ENCODE measurements at regions not wholly inside any gene's neighbourhood (a gene's known extent, or its start where the extent isn't known, plus 50 kb on each side); places are given as distances from the start of the nearest gene placed in this dataset.
A peak's percentile ranks its signal among the peaks of the same experiment; 100 is the strongest.

DNA sequence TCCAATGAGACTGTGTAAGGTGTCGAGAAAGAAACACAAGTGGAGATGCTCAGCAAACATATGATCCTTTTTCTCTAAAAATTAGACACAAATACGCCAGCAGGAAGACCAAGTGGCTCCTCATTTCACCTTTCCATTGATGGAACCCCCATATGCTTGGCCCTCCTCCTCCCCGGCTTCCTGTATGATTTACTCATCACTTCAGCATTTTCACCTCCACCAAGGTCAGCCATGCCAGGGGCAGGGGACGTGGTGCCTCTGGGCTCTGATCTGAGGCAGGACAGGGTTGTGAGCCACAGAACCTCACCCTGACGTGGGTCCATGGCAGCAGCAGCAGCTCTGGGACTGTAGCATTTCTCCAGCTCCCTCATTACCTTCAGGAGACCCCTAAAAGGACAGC lies 116.8 kb upstream of the PFKP start:
- no peak for DNase-seq (ENCODE audit: low spot score)

DNA sequence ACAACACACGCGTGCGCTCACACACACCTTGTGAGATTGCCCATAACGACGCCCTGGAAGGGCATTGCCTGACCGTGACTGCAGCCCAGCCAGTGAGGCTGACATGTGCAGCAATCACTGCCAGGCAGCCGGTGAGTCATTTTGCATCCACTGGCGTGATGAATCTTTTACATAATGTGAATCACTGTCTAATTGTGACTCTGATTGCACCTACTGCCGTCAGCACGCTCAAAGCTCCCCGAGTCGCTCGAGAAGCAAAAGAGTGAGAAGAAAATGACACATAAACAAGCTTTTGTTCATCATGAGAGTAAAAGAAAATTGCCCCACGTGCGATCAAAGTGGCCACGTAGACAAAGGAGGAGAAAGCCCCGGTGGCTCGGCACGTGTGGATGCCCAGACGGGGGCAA lies 117.4 kb upstream of the PFKP start:
- DNase-seq (ENCODE audit: low spot score) = no peak

GRCh38 chr10:2949221-2949947 lies 118.0 kb upstream of the PFKP start:
- no peak for DNase-seq (ENCODE audit: low spot score)

DNA sequence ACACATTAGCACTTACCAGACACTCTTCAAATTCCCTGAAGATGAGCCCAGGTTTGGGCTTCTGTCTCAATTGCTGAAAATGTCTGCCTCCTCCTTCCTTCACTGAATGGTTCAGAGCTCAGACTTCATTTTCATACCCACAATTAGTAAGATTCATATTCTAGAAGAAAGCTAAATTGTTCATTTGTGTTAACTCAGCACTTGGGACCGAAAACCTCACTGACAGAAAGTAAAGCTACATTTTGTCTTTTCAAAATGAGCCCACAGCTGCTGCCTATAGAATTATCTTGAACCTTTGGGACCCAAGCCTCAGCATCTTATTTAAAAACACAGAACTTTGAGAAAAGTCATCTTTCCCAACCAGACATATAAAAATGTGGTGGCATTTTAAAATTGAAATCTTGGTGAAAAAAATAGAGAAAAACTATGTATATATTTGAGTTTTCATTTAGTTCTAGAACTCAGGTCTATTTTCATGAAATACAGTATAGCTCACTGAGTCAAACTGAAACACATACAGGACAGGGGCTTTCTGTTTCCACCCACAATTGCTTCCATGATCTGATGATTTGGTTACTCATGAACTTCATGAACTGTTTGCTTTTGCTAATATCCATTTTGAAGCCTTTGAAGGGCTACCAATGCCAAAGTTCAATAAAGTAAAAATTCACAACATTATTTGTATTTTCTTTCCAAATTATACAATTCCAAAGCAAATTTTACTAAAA lies 119.1 kb upstream of the PFKP start:
- DNase-seq (ENCODE audit: low spot score) = no peak

GRCh38 chr10:2944788-2945187 lies 122.6 kb upstream of the PFKP start:
- DNase-seq (ENCODE audit: low spot score) = no peak

DNA sequence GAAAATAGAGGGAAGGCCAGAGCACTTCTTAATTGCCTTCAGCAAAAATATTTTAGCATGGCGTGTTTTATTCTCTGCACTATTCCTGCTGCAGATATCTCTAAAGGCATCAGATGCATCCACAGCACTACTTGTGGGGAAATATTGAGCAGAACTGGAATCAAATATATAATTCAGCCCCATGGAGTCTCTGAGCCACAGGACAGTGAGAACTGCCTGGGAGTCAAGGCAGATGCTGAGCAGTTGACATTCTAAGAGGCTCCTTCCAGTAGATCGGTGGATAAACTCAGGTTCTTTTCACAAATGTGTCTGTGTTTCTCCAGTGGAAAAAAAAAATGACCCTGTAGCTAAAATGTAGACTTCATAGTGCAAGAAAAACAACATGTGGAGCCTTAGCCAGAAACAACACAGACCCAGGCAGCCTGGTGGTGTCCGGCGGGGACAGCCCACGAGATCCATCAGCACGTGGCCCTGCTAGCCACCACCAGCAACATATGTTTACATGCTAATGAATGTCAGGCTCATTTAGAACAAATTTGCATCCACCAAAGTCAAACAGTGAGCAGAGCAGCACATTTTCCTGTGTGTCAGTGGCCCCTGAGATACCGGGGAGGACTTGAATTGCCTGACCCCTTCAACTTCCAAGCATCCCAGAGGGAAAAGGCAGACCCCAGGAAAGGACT lies 123.3 kb upstream of the PFKP start:
- no peak for DNase-seq (ENCODE audit: low spot score)

DNA sequence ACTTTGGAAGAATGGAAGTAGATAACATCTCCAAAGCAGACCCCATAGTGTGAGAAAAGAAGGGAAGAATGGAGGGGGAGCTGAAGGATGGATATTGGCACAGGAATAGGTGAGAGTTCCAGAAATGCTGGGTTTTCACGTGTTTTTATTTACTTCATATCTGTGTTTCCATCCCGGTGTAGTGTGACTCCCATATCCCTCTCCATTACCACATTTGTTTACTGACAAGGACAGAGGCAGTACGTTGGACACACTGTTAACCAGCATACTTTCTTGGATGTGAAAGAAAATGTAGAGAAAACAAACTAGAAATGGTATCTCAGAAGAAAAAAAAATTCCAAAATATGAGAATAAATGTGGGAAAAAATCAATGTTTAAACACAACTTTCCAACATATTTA lies 124.4 kb upstream of the PFKP start:
- no peak for DNase-seq (ENCODE audit: low spot score)

DNA sequence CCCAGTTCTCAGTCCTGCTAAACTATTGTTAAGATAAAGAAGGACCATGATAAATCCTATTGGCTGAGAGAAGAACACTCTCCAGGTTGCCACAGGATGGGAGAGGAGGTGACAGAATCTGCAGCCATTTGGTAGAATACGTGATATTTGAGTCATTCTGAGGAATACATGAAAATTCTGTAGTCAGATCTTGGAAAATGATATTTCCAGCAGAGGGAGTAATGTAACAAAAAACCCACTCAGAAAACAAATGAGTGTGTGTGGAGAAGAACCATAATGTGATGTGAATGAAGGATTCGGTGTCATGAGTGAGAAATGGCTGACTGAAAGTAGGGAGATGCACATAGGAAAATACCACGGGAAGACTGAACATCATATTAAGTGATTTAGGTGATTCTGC lies 128.5 kb upstream of the PFKP start:
- no peak for DNase-seq (ENCODE audit: low spot score)

- DNase-seq (ENCODE audit: low spot score) = no peak
Measured at GRCh38 chr10:2936816-2937215, 130.5 kb upstream of the PFKP start.

DNA sequence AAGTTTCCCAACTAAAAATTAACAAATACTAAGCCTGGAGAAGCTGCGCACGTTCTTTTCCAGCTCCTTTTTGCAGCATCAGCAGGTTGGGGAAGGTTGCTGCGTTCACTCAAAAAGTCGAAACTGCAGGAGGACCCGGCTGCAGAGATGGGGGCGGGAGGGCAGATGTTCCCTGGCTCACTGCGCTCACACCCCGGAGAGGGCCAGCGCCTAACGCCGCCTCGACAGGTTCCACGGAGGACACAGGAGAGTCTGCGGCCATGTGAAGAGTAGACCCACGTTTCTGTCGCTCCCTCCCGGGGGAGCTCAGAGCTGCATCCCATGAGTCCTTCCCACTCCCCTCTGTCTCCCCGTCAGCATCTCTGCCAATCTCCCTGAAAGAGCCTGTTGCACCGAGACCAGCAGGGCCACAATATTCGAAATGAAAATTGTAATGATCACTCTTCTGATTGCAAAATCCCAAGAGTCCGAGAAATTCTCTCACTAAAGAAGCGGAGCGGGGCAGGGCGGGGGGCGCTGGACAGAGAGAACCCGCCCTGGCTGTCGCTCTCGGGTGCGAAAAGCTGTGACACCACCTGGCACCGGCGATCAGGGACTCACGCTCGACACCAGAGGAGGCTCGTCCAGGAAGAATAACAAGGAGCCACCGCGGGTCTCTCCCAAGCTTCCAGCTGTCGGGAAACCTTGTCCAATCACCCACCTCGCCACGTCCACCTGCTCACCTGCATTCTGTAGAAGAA lies 131.5 kb upstream of the PFKP start:
- DNase-seq (ENCODE audit: low spot score) = no peak

DNA sequence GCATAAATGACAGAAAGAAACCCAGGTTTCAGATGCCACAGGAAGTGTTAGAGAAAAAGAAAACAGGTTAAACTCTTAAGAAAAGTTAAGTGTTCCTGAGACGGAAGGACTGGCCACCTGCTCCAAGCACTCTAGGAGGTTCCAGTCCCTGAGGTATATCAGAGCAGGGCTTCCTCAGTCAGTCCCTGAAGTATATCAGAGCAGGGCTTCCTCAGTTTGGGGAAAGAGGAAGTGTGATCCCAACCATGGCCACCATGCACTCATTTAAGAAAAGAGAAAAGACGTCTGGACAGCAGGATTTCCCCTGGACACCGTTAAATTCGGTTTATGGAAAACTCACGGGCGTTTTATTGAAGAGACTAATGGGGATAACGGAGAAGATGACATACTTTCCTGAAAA lies 133.4 kb upstream of the PFKP start:
- no peak for DNase-seq (ENCODE audit: low spot score)

DNA sequence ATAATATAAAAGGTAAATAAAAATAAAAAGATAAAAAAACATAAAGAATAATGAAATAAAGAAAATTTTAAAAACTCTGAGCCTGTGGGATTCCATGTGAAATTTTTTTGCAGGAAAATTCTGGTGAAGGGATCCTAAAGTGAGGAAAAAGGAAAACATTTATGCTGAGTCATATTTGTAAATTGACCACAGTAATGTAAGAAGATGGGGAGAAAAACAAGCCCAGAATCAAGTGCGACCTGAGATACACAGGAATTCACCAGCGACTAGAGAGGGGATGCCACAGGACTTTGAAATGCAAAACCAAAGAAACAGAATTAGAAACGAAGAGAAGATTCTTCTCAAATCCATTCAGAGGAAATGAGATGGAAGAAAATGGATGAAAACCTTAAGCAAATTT lies 133.8 kb upstream of the PFKP start:
- DNase-seq (ENCODE audit: low spot score) = no peak

DNA sequence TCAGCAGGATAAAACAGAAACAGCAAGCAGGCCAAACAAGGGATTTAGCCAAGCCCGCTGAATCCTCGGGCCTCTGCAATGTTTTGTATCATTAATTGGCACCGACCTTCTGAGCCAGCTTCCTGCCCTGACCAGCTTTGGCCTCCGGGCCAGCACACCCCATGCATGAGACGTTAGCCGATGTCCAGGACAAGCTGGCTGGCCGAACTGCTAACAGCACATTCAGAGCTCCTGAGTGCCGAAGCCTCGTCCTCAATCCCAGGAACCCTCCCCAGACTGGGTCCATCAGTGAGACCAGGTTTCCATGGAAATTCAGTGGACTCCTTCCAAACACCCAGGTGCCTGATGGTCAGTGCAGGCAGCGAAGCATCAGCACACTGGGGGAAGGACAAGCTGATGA lies 134.3 kb upstream of the PFKP start:
- no peak for DNase-seq (ENCODE audit: low spot score)

- no peak for DNase-seq (ENCODE audit: low spot score)
Measured at GRCh38 chr10:2929480-2930258, 137.7 kb upstream of the PFKP start.

DNA sequence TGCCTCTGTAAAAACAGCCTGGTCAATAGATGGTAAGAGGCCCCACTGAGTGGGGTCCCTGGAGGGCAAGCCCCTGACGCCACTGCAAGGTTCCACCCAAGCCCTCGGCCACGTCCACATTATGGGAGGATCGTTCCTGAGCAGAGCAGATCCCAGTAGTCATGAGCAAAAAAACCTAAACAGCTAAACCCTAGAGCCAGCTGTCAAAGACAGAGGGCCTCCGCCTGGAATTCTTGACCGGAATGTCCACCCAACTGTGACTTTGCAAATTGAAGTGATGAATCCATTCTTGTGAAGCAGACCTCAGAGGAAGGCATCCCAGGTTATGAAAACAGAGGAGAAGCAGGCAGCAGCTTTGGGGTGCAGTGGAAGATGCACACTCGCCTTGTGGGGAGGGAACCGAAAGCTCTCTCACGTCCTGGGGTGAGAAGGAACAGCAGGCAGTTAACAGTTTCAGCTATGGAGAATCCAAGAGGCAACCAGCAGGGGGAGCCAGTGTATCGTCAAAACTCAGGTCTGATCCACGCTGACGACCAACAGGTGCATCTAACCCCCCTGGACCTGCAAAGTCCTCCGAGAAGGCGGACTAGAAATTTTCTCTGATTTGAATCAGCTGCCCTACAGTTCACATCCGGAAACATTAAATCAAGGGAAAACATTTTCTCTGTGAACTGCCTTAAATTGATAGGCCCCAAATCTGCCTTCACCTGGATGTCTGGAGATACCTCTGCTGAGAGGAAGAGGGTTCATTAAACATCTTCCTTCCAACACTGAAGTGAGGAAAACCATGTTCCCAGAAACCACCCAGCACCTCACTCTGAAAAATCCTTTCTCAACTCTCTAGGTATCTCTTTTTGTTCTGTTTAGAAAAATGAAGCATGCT lies 139.1 kb upstream of the PFKP start:
- DNase-seq (ENCODE audit: low spot score) = peak; percentile 47

DNA sequence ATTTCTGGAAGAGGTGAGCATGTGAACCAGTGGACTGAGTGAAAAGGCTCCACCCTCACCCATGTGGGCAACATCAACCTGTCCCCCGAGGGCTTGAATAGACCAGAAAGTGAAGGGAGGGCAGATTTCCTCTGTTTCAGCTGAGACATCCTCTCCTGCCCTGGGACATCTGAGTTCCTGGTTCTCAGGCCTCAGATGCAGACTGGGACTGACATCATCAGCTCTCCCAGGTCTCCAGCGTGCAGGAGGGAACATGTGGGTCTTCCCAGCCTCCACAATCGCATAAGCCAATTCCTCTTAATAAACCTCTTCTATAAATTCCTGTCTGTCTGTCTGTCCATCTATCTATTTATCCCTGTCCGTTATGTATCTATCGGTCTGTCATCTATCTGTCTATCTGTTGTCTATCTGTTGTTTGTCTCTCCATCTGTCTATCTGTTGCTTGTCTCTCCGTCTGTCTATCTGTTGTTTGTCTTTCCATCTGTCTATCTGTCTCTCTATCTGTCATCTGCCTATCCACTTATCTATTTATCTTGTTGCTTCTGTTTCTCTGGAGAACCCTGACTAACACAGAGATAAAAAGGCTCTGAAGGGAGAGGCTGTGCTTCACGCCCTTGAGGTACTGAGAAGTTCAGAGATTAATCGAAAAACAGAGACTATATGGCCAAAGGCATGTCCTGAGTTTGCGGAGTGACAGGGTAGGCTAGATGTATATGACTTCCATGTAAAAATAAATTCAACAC lies 140.3 kb upstream of the PFKP start:
- DNase-seq (ENCODE audit: low spot score) = no peak

GRCh38 chr10:2925631-2926030 lies 141.7 kb upstream of the PFKP start:
- DNase-seq (ENCODE audit: low spot score) = no peak

DNA sequence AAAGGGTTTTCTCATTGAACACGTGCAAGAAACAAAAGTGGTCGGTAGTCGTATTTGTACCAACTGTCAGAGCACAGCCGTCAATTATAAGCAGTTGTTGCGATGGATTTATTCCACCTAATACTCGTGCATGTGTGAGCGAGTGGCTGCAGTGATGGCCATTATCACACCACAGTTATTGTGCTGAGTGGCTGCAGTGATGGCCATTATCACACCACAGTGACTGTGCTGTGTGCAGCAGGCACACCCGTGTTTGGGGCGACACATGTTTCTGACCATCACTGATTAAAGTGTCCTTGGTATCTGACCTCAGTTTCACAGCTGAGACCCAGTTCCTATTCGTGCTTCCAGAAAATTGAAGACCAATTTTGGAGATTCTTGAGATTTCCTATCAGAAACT lies 142.9 kb upstream of the PFKP start:
- no peak for DNase-seq (ENCODE audit: low spot score)

DNA sequence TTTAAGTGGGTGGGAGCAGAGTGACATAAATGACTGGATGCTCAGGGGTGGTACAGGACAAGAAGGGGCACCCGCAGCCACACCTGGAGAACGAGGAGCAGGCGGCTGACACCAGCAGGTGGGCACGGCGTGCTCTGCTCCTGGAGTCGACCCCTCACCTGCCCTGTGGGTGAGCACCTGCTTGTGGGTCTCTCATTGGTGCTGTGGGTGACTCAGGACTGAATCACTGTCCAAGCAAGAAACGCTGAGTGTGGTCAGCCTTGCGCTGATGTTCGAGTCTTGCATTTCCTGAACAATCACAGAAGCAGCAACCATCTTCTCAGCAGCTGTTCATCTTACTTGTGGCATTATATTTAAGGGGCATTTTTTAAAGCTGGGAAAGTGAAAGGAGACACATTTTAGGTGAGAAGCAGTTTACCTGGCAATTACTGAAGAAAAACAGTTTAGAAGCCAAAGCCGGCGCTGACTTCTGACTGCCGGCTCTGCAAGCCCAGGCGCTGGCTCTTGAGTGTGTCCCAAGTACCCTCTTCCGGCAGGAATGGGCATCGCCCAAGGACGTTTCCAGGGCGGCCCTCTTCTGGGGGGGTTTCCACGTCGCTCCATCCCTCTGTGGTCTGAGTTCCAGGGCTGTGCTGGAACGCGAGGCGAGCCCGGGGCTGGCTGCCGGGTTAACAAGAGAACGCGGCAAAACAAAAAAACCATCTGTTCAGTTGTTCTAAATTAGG lies 145.2 kb upstream of the PFKP start:
- DNase-seq (ENCODE audit: low spot score) = no peak

Measured in CD4-positive, alpha-beta T cell treated with Interleukin-2 at 100 ng/mL for 4 hours (primary cell).